Spleen (tissue), 11 donors: ENCODE measurements at regions not wholly inside any gene's neighbourhood (a gene's known extent, or its start where the extent isn't known, plus 50 kb on each side); places are given as distances from the start of the nearest gene placed in this dataset.

ENCODE experiments used
- DNase-seq: peaks from one replicate; pipeline ENCODE4 v3.0.0-alpha.2; 2020
- H3K27ac ChIP-seq, 8 donors: fragments of 200-600 bp; sonication (generic) in 7 of 8; 1 replicate in 4 of 8; 2 replicates in 4 of 8; pipeline versions ENCODE4 v1.5.0 to v1.8.0; 2016 to 2021; ENCODE audit warnings: inconsistent platforms in 4 of 8, mild to moderate bottlenecking in 4 of 8, moderate library complexity in 1 of 8
- H3K27me3 ChIP-seq, 7 donors: fragments of 200-600 bp; sonication (generic) in 6 of 7; replicated peaks in 1 of 7; 1 replicate in 4 of 7; 2 replicates in 3 of 7; pipeline versions ENCODE4 v1.5.0 to v1.8.0; 2016 to 2021; ENCODE audit warnings: inconsistent platforms in 3 of 7, mild to moderate bottlenecking in 1 of 7
- H3K36me3 ChIP-seq, 6 donors: fragments of 200-600 bp; sonication (generic) in 5 of 6; 1 replicate in 4 of 6; 2 replicates in 2 of 6; pipeline versions ENCODE4 v1.5.0 to v1.8.0; 2016 to 2021; ENCODE audit warnings: inconsistent platforms in 2 of 6
- H3K4me1 ChIP-seq, 6 donors: fragments of 200-600 bp; sonication (generic) in 5 of 6; 1 replicate in 3 of 6; 2 replicates in 3 of 6; pipeline versions ENCODE4 v1.5.0 to v1.8.0; 2016 to 2021; ENCODE audit warnings: inconsistent platforms in 3 of 6
- H3K4me3 ChIP-seq, 8 donors: fragments of 200-600 bp; sonication (generic) in 7 of 8; 1 replicate in 4 of 8; 2 replicates in 4 of 8; pipeline versions ENCODE4 v1.5.0 to v1.8.0; 2016 to 2021; ENCODE audit warnings: inconsistent platforms in 4 of 8, mild to moderate bottlenecking in 4 of 8, moderate library complexity in 2 of 8
- H3K9me3 ChIP-seq, 8 donors: fragments of 200-600 bp; sonication (generic) in 7 of 8; 1 replicate in 4 of 8; 2 replicates in 4 of 8; pipeline versions ENCODE4 v1.5.0 to v1.8.0; 2016 to 2021; ENCODE audit warnings: inconsistent platforms in 4 of 8
- CTCF ChIP-seq, 11 experiments: fragments of 200-600 bp in 7 of 11; fragments of 450-650 bp in 4 of 11; sonication (generic) in 4 of 11; IDR thresholded peaks in 8 of 11; conservative IDR thresholded peaks in 3 of 11; 1 replicate in 7 of 11; 2 replicates in 4 of 11; pipeline versions ENCODE4 v1.4.0 to v1.8.0; 2016 to 2021; ENCODE audit warnings: antibody characterized with exemption in 11 of 11, inconsistent platforms in 4 of 11, mild to moderate bottlenecking in 1 of 11
- POLR2A ChIP-seq, 3 donors: fragments of 450-650 bp; IDR thresholded peaks; one replicate each; pipeline ENCODE4 v1.5.1; 2017; ENCODE audit warnings: antibody characterized with exemption in 3 of 3, mild to moderate bottlenecking in 1 of 3
- POLR2AphosphoS5 ChIP-seq, 3 donors: sonication (generic); formaldehyde crosslinking; IDR thresholded peaks; one replicate each; pipeline ENCODE4 v1.5.1; 2017; ENCODE audit warnings: antibody characterized with exemption in 3 of 3
- WGBS, 5 donors: extraction: QIAGEN DNeasy Blood & Tissue Kit in 3 of 5; methylation state at CpG; one replicate each; pipeline versions ENCODE4 v1.1.5 to v1.1.7; 2013 to 2018; 5-methylcytosine and 5-hydroxymethylcytosine counted together
- intact Hi-C: fragments of 100-400 bp; cut with DNase I; formaldehyde crosslinking; loops from one replicate; pipeline ENCODE4 v1.15.0; 2023; ENCODE audit warnings: low total_unique reads
- donor health status: healthy with polysubstance abuse.
- donor health status: DM: no; HTN: no; CAD: no; lungs with moderate emphysema.
- donor health status: DM: no; HTN: no; CAD: no.
- donor health status: Bipolar disorder and iron deficiency.
- donor health status: healthy.
- donor health status: DM: no; HTN: no; CAD: no.
- donor health status: DM: yes; HTN: yes; CAD: no.

GRCh38 chr2:165008730-165009315 is 53.5 kb upstream of the SLC38A11 start:
- Histone ChIP-seq H3K9me3 (no peaks in the 10 kb centered on the region), H3K4me3 (no peak overlapping the region), H3K27me3 (no peaks in the 10 kb centered on the region), H3K36me3 (no peaks in the 10 kb centered on the region), H3K4me1 (peaks cover 0 to 13% (median 5%) of the 10 kb centered on the region in 6 donors), H3K27ac (no peak overlapping the region)
- DNase-seq = no peak
- WGBS, 5 donors = 83 to 91% (median 85%) methylated on average over 3 of the region's 3 CpGs
- intact Hi-C loops = no loop called here
- TF ChIP-seq POLR2AphosphoS5 (IDR thresholded peaks at IDR 0.05) (no peak), CTCF (IDR thresholded peaks at IDR 0.05 in 8 of 11, conservative IDR thresholded peaks at IDR 0.05 in 3 of 11) (no peak), POLR2A (IDR thresholded peaks at IDR 0.05) (no peak)

- TF ChIP-seq POLR2AphosphoS5 (IDR thresholded peaks at IDR 0.05) (no peak), CTCF (IDR thresholded peaks at IDR 0.05 in 8 of 11, conservative IDR thresholded peaks at IDR 0.05 in 3 of 11) (no peak), POLR2A (IDR thresholded peaks at IDR 0.05) (no peak)
- H3K36me3 ChIP-seq = no peaks in the 10 kb centered on the region
- 34 to 90% (median 87%) methylated on average over 1 of the region's 1 CpG for WGBS, 5 donors
These were observed 51.9 kb upstream of the SLC38A11 start for GRCh38 chr2:165007161-165007744.

More at GRCh38 chr2:165007161-165007744, 51.9 kb upstream of the SLC38A11 start:
- Histone ChIP-seq H3K4me1 (peaks cover 0 to 4% (median 0%) of the 10 kb centered on the region in 6 donors), H3K4me3 (no peak overlapping the region), H3K9me3 (no peaks in the 10 kb centered on the region), H3K27ac (no peak overlapping the region), H3K27me3 (no peaks in the 10 kb centered on the region)
- intact Hi-C loops = no loop called here
- DNase-seq = no peak
